ENCODE measurements at regions not wholly inside any gene's neighbourhood (a gene's known extent, or its start where the extent isn't known, plus 50 kb on each side); places are given as distances from the start of the nearest gene placed in this dataset.
"Not testable (repeated sequence)": the region's sequence is repeated elsewhere in the genome, so short reads cannot be mapped to it uniquely, and the experiment has no call there.

DNA sequence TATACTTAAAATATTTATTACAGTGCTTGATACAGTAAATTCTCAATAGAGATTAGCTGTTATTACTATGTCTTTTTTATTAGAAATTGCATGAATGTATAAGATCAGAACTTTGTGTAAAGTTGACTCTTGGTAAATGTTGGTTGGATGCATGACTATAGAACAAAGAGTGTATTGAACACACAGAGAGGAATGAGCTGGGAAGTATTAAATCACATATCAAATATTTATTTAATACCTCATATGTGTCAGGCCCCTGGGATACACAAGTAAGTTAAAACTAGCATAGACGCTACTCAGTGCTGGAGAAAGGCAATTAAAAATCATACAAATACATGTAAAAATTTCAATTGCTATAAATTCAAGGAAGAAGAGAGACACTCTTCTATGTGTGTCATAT is 550.7 kb upstream of the TLE4 start:
- no peak for DNase-seq (ENCODE audit: low spot score)

DNA sequence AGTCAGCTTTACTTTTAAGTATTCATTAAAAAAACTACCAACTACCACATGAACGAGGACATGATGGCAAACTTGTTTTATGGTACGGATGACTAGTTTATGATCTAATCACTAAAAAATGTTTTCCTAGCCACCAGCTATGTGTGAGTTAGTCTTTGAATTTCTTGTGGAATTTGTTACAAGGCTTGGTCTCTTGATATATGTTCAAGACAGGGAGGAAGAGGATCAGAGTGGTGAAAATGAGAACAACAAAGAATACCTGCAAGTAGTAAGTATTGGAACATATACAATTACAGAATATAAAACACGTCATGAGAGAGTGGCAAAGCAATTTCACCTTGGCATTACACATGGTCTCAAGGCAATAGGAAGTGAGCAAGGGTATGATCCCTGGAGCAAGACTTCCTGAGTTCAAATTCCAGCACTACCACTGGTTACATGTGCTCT is 548.6 kb upstream of the TLE4 start:
- peak; percentile 44 for DNase-seq (ENCODE audit: low spot score)

DNA sequence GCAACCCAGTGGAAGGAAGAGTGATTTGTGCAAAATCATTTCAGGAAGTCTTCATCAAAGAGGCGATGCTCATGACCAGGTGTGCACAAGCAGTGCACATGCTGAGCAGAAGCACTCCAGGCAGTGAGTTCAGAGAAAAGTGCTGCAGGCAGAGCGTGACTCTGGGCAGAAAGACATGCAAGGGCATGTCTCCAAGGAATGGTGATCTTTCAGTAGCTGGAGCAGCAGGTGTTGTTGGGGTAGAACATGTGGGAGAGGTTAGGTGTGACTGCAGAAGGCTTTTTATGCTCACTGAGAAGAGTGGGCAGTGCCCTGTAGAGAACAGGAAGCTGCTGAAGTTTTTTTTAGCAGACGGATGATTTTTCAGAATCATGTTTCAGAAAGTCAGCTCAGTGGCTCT is 545.4 kb upstream of the TLE4 start:
- DNase-seq (ENCODE audit: low spot score): no peak

DNA sequence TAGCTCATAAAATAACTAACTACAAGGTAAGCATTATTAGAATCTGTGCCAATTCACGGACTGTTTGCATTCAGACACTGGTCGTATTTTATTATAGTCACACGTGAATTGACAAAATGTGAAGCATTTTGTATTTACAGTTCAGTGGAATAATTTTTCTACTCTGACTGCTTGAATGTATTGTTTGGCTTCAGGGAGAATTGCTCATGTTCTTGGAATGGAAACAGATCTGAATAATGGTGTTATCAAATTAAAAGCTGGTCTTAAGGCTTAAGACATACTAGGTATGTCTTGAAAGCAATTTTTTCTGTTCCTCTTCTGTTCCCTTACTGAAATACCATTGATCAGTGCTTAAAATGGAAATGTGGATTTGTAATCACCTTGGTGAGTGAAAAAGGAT is 543.7 kb upstream of the TLE4 start:
- no peak for DNase-seq (ENCODE audit: low spot score)

DNA sequence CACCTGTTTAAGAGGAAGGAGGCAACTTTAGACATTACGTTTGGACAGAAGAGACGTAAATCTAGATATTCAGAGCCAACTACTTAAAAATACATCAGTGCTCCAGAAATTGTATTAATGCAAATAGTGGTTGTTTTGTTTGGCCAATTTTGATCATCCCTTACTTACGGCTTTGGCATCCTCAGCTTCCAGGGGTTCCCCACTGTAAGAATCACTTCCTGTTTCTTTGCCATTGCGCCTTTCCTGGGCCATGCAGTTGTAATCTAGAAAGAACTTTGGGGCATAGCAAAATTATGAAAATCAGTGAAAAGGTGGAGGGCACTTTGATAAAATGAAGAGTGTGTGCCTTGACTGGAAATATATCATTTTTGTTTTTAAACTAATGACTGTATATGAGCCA is 537.2 kb upstream of the TLE4 start:
- no peak for DNase-seq (ENCODE audit: low spot score)

DNA sequence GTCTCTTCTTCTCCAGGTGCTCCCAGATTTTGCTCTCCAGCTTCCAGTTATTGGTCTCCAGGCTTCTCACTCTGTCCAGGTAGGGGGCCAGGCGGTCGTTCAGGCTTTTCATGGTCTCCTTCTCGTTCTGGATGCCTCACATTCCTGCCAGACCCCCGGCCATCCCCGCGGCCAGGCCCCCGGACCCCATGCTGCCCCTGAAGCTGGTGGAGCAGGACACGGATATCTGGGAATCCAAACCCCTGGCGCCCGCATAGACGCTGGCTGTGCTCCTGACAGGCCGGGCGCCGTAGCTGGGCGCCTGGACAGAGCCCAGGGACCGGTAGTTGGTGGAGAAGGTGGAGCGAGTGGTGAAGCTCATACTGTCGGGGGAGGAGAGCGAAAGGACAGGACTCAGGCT is 534.4 kb upstream of the TLE4 start:
- DNase-seq (ENCODE audit: low spot score): no peak

DNA sequence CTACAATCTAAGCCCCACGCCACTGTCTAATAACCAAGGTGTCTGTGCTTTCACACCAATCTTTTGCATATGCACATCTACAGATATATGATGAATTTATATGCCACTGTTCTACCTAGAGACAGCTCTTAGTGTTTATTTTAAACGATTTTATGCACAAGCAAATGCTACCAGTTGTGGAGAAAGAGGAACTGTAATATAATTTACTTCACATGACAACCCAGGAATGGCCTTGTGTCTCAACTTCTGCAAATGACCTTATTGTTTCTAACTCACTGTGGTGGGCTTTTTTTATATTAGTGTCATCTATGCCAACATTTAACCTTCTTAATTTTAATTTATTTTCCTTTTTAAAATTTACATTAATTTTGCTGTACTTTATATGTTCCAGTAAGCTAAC is 531.1 kb upstream of the TLE4 start:
- no peak for DNase-seq (ENCODE audit: low spot score)

DNA sequence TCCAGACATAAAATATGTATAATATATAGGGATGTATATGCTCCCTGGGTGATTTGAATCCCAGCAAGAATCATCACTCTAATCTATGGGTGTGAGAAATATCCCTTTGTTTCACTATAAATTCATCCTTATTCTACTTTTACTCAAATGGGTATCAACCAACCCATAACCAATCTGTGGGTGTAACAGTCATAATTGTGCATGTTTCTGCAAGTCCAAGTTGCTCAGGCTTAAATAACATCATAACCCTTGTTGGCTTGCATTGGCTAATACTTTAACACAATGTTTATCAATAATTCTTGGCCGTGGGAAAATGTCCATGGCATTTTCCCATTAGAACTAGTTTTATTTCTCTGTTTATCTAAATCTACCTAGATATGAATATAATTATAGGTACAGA is 530.5 kb upstream of the TLE4 start:
- no peak for DNase-seq (ENCODE audit: low spot score)

DNA sequence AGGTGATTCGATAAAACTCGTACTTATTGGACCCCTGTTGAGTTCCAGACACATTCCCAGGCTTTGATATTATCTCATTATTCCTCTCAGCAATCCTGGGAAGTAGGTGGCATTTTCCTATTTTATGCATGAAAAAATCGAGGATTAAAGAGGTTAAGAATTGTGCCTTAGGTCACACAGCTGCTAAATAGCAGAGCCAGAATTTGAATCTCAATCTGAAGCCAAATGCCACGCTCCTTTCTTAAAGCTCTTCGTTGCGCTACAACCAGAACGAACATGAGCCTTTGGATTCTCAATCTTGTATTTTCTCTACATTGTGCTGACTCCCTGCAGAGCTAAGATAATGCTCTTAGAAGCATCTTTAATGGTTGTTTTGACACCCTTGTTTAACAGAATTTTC is 527.8 kb upstream of the TLE4 start:
- DNase-seq (ENCODE audit: low spot score): no peak

DNA sequence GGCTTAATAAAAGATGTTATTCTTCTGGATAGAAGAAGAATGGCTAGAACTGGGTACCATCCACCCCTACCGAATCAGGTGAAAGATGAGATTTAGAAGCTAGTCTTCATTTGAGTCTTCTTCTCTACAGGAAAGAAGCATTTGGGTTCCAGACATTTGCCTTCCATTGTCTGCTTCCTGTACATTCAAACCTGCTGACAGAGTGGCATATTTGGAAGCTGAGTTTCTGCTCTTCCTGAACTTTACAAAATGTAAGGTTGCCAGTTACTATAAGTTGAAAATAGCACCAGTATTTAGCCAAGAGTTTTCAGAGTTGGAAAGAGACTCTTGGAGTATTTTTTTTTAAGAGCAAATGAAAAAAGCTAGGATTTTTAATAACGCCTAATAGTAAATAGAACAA is 525.4 kb upstream of the TLE4 start:
- no peak for DNase-seq (ENCODE audit: low spot score)

DNA sequence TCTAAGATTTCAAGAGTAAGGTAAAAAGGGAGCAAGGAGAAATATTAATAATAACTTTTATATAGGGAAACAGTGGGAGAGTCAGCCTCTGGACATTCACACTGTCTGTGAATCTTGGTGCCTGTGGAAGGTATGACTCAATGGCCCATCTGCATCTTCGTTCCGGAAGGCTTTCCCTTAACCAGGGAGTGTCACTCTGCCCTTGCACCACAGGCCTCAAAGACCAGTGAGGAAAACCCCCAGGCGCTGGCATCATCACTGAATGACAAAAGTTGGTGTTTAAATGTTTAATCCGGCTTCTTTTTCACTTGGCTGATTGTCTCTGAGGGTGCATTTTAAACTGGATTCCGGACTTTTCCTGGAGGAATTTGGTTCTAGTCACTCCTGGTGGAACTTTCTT is 522.4 kb upstream of the TLE4 start:
- DNase-seq (ENCODE audit: low spot score): no peak

DNA sequence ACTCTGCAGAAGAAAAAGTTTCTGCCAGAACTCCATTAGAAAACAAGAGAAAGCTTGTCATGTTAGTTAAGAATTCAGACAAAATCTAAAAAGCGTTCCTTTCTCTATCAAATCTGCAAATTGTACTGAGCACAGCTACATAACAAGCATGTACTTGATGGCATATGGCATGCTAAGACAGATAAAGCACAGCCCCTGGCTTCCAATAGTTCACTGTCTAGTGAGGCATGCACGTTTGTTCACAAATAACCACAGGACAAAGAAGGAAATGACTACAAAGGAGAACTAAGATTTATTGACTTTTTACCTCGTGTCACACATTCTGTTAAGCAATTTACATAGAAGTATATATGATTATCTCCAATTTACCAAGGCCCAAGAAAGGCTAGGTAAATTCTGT is 518.2 kb upstream of the TLE4 start:
- DNase-seq (ENCODE audit: low spot score): no peak

DNA sequence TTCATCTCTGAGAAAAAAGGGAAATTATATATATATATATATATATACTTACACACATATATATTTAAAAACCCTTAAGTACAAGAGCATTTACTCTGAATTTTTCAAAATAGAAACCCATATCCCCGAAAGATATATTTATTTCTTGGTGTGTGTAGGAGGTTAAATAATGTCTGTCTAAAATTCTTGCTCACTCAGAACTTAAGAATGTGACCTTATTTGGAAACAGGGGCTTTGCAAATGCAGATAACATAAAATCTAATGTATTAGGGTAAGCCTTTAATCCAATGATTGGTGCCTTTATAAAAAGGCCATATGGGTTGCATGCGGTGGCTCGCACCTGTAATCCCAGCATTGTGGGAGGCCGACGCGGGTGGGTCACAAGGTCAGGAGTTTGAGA is 517.3 kb upstream of the TLE4 start:
- DNase-seq (ENCODE audit: low spot score): no peak

DNA sequence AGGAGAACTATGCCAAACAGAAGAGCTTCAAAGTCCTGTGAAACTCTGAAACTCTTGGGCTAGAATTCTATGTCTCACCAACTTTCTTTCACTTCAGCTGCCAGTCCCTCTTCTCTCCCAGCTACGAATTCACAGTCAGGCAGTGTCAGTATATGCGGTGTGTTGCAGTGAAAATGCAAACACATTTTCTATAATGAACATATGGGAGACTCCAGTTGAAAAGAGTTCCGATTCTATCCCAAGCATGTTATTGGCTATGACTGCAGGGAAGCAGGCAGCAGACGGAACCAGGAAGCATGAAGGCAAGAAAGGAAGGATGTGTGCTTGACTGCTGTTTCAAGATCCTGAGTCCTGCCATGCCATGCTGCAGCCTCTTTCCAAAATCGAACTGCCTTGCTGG is 515.7 kb upstream of the TLE4 start:
- DNase-seq (ENCODE audit: low spot score): no peak

DNA sequence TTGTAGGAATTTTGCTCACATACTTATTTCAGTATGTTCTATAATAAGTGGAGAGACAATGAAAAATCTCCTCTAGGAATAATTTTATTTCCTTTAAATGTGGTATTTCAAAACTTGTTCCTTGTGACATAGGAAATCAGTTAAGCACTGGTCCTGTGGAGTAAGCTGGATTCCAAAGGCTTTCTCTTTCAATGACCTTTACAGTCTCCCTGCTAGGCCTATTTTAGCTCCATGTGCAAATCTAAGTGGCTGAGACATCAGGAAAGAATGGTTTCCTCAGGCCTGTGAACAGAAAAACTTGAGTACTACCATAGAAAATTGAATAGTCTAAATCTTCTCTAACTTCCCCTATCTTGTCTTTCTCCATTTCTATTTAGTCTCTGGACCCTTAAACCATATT is 514.2 kb upstream of the TLE4 start:
- no peak for DNase-seq (ENCODE audit: low spot score)

DNA sequence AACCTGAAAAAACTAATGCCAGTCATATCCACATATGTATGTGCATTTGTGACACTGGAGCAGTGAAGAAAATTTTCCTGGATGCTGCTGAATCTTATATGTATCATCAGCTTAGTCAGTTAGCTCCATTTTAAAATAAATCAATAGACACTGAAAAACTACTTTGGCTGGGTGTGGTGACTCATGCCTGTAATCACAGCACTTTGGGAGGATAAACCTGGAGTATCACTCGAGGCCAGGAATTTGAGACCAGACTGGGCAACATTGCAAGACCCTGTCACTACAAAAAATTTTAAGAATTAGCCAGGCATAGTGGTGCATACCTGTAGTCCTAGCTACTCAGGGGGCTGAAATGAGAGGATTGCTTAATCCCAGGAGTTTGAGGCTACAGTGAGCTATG is 511.0 kb upstream of the TLE4 start:
- no peak for DNase-seq (ENCODE audit: low spot score)

DNA sequence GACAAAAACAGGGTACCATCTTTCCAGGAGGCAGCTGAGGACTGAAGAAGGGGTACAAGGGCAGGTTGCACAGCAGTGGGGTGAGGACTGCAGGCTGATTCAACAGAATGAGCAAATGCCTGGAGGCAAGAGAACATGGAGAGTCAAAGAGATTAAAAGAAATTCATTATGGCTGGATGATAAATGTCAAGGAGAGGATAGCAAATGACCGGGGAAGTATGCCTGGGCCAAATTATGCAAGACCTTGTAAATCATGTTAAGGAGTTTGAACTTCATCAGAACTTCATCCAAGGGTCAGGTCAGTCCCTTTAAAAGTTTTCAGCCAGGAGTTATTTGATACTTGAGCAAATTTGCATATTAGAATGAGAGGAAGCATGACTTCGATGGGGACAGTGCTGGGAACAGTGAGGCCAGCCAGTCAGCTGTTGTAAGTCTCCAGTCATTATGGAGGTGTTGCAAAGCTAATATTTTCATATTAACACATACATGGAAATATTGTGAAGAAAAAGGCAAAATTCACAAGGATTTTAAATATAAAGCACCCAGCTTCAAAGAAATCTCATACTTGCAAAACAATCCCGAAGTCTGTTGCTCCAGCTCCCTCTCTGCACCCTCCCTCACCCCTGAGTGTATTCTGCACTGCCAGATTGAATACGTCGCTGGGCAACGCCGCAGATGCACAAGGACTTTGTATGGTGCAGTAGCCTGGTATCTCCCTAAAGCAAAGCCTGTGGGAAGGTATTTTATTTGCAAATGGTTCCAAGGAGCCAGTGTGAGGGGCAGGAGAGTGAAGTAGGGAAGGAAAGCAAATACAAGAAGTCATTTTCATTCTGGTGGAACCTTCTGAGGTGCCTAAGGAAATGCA is 509.8 kb upstream of the TLE4 start:
- DNase-seq (ENCODE audit: low spot score): no peak

DNA sequence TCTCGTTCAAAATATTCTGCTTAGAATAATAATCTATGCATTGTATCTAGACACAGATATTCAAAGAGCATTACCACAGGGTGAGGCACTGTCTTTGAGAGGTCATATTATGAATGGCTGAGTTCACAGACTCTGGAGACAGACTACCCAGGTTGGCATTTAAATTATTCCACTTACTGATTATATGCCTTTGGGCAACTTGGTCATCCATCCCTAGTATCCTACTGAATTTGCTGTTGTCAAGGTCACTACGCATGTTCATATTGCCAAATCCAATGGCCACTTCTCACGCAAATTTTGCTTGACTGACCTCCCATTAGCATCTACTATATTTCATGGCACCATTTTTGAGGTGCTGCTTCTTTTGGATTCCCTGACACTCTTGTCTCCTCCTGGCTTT is 498.6 kb upstream of the TLE4 start:
- DNase-seq (ENCODE audit: low spot score): no peak

DNA sequence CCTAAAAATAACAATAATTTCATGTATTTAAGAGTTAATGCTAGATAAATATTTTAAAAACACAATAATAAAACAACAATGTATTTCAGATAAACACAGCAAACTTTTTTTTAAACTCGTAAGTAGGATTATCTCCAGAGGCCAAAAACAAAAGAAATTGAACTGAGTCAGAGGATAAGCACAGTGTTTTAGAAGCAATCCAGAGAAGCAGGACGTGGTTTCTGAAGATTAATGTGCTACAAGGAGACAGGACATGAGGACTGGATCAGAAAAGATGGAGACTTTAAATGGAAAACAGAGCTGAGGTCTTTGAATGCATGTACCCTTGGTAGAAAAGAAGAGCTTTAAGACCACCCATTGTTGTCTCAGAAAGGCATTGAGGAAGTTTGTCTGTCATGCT is 491.2 kb upstream of the TLE4 start:
- DNase-seq (ENCODE audit: low spot score): no peak

DNA sequence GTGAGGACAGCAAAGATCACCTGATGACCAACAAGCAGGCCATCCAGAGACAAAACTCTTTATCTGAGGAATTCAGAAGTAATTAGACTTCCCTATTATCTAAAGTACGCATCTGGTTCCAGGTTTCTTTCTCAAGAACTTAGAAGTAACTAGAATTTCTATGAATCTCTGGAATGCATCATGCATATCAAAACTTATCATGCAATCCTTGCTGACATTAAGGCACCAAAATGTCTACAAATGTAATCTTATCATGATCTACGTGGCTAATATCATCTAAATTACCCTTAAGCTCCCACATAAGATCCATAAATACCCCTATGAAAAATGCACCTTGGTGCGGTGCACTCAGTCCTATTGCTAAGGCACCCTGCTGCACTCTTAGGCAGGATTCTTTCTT is 488.1 kb upstream of the TLE4 start:
- DNase-seq (ENCODE audit: low spot score): no peak

DNA sequence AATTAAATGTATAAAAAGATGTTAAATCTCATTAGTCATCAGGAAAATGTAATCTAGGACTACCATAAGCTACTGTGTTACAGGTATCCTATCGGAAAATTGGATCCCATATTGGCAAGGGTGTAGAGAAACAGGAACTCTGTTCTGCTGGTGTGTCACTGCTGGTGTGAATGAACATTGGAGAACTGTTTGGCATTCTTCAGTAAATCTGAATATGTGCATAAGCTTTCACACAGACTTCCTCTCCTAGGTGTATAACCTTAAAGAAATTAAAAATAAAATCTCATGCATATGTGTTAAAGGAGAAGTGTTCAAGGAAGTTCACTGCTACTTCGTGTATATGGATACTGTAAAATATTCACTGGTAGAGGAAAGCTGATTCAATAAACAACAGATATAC is 484.6 kb upstream of the TLE4 start:
- DNase-seq (ENCODE audit: low spot score): no peak

DNA sequence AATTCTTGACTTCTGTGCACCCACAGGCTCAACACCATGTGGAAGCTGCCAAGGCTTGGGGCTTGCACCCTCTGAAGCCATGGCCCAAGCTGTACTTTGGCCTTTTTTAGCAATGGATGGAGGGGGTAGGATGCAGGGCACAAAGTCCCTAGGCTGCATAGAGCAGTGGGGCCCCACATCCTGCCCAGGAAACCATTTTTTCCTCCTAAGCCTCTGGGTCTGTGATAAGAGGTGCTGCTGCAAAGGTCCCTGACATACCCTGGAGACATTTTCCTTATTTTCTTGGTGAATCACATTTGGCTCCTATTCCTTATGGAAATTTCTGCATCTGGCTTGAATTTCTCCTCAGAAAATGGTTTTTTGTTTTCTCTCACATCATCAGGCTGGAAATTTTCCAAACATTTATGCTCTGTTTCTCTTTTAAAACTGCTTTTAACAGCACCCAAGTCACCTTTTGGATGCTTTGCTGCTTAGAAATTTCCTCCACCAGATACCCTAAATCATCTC is 482.7 kb upstream of the TLE4 start:
- DNase-seq (ENCODE audit: low spot score): no peak

DNA sequence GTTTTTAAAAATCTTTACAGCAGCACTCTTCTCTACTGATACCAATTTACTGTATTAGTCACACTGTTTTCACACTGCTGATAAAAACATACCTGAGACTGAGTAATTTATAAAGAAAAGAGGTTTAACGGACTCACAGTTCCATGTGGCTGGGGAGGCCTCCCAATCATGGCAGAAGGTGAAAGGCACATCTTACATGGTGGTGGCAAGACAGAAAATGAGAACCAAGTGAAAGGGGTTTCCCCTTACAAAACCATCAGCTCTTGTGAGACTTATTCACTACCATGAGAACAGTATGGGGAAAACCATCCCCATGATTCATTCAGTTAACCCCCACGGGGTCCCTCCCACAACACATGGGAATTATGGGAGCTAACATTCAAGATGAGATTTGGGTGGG is 481.9 kb upstream of the TLE4 start:
- DNase-seq (ENCODE audit: low spot score): not testable (repeated sequence)

DNA sequence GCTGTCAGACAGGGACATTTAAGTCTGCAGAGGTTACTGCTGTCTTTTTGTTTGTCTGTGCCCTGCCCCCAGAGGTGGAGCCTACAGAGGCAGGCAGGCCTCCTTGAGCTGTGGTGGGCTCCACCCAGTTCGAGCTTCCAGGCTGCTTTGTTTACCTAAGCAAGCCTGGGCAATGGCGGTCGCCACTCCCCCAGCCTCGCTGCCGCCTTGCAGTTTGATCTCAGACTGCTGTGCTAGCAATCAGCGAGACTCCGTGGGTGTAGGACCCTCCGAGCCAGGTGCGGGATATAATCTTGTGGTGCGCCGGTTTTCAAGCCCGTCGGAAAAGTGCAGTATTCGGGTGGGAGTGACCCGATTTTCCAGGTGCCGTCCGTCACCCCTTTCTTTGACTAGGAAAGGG is 468.5 kb upstream of the TLE4 start:
- not testable (repeated sequence) for DNase-seq (ENCODE audit: low spot score)

Measured in SW480 (cell line).